NOMO-1 treated with dmso at 0.1 percent for 144 hours (cell line): ENCODE measurements at regions not wholly inside any gene's neighbourhood (a gene's known extent, or its start where the extent isn't known, plus 50 kb on each side); places are given as distances from the start of the nearest gene placed in this dataset.
"Not testable (repeated sequence)": the region's sequence is repeated elsewhere in the genome, so short reads cannot be mapped to it uniquely, and the experiment has no call there.

ENCODE experiments used
- DNase-seq: peaks from one replicate; lab custom pipeline; 2025; ENCODE audit not compliant: unreplicated experiment; lab: John Stamatoyannopoulos, UW

- DNase-seq, result no peak
These were observed 317.5 kb downstream of the TLE1 start for GRCh38 chr9:81371824-81372223.

- no peak for DNase-seq
These were observed 318.7 kb downstream of the TLE1 start for GRCh38 chr9:81370650-81371049.

GRCh38 chr9:81370096-81370495 lies 319.3 kb downstream of the TLE1 start:
- DNase-seq, result no peak

- DNase-seq, result no peak
These were observed 320.2 kb downstream of the TLE1 start for GRCh38 chr9:81369121-81369520.

GRCh38 chr9:81363916-81364480 lies 325.3 kb downstream of the TLE1 start:
- DNase-seq, result no peak

GRCh38 chr9:81361296-81361695 lies 328.1 kb downstream of the TLE1 start:
- no peak for DNase-seq

GRCh38 chr9:81351166-81351565 lies 338.2 kb downstream of the TLE1 start:
- DNase-seq, result no peak

- DNase-seq, result no peak
These were observed 345.0 kb downstream of the TLE1 start for GRCh38 chr9:81344366-81344765.

- DNase-seq, result no peak
These were observed 353.4 kb downstream of the TLE1 start for GRCh38 chr9:81335879-81336421.

- DNase-seq, result no peak
These were observed 367.8 kb downstream of the TLE1 start for GRCh38 chr9:81321551-81321950.

GRCh38 chr9:81320909-81321482 lies 368.4 kb downstream of the TLE1 start:
- DNase-seq, result no peak

GRCh38 chr9:81318571-81318970 lies 370.8 kb downstream of the TLE1 start:
- no peak for DNase-seq

GRCh38 chr9:81317939-81318338 lies 371.4 kb downstream of the TLE1 start:
- no peak for DNase-seq

- DNase-seq, result no peak
These were observed 372.1 kb downstream of the TLE1 start for GRCh38 chr9:81317223-81317622.

GRCh38 chr9:81314490-81314889 lies 374.9 kb downstream of the TLE1 start:
- DNase-seq, result no peak

- no peak for DNase-seq
These were observed 375.5 kb downstream of the TLE1 start for GRCh38 chr9:81313877-81314276.

- no peak for DNase-seq
These were observed 377.0 kb downstream of the TLE1 start for GRCh38 chr9:81312346-81312745.

GRCh38 chr9:81308404-81308803 lies 380.9 kb downstream of the TLE1 start:
- DNase-seq, result no peak

- not testable (repeated sequence) for DNase-seq
These were observed 381.6 kb downstream of the TLE1 start for GRCh38 chr9:81307791-81308190.

- no peak for DNase-seq
These were observed 383.7 kb downstream of the TLE1 start for GRCh38 chr9:81305561-81306182.

- no peak for DNase-seq
These were observed 385.7 kb downstream of the TLE1 start for GRCh38 chr9:81303658-81304057.

GRCh38 chr9:81293651-81294050 lies 395.7 kb downstream of the TLE1 start:
- DNase-seq, result no peak
